ENCODE measurements at regions not wholly inside any gene's neighbourhood (a gene's known extent, or its start where the extent isn't known, plus 50 kb on each side); places are given as distances from the start of the nearest gene placed in this dataset.

DNA sequence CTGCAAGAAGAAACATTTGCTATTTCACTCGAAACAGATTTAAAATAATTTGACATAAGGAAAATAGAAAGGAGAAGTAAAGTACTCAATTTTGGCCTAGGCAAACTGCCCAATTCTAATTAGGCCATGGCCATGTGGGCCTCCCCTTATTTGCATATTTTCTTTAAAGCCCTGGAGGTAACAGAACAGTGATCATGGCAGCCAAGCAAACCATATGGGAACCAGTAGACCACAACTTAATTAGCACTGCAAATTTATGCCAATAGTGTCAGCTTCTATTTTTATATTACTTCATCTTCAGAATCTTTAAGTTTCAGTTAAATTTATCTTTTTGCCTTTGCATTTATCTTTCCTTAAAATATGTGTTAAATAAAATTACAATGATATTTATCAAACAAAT lies 63.3 kb upstream of the THSD7A start:
- Histone ChIP-seq H3K9me3 (ENCODE audit: control insufficient read depth, insufficient read depth, low read depth, low read length) (peaks cover 16% of the 10 kb centered on the region), H3K36me3 (ENCODE audit: control insufficient read depth, insufficient read depth, low read length) (no peaks in the 10 kb centered on the region), H3K4me1 (ENCODE audit: control insufficient read depth, insufficient read depth, low read length) (no peaks in the 10 kb centered on the region), H3K27me3 (ENCODE audit: control insufficient read depth, insufficient read depth, low read length) (no peaks in the 10 kb centered on the region), H3K27ac (ENCODE audit: low read depth, low read length) (no peak overlapping the region), H3K9ac (ENCODE audit: low read length) (no peak overlapping the region), H3K4me3 (ENCODE audit: low read depth, low read length) (no peak overlapping the region)

DNA sequence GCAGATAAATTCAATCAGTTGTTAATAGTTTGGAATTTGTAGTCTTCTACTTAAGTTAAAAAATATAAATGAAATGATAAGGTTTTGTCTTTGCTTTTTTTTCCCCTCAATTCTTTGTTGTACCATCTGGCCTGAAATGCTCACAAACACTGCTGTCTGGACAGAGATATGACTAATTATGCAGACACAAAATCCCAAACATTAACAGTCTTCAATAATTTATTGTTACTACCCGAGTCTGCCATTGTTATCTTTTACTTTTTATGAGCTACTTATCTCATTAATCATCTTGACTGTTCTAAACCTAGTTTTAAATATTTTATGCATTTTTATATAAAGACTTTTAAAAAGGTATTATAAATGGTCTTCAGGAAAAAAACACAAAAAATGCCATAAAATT lies 64.7 kb upstream of the THSD7A start:
- H3K9ac ChIP-seq (ENCODE audit: low read length) = no peak overlapping the region
- H3K4me3 ChIP-seq (ENCODE audit: low read depth, low read length) = no peak overlapping the region
- no peaks in the 10 kb centered on the region for H3K4me1 ChIP-seq (ENCODE audit: control insufficient read depth, insufficient read depth, low read length)
- no peak overlapping the region for H3K27ac ChIP-seq (ENCODE audit: low read depth, low read length)
- H3K36me3 ChIP-seq (ENCODE audit: control insufficient read depth, insufficient read depth, low read length) = no peaks in the 10 kb centered on the region
- H3K27me3 ChIP-seq (ENCODE audit: control insufficient read depth, insufficient read depth, low read length) = no peaks in the 10 kb centered on the region
- H3K9me3 ChIP-seq (ENCODE audit: control insufficient read depth, insufficient read depth, low read depth, low read length) = peaks cover 10% of the 10 kb centered on the region

DNA sequence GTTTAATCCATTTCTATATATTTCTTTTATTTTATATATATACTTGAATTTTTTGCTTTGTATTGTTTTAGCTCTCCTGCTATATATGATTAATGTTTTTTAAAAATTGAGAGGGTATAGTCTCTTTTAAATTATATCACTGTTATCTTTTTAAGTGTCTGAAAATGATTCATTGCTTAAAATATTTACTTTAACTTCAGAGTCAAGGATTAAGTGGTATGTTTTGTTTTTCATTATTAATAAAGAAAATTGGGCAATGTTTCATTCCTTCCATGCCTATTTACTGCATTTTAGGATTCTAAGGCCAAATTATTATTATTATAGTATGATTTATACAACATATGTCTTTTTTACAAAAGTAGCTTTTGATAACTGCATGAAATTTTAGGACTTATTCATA lies 67.2 kb upstream of the THSD7A start:
- no peak overlapping the region for H3K4me3 ChIP-seq (ENCODE audit: low read depth, low read length)
- H3K4me1 ChIP-seq (ENCODE audit: control insufficient read depth, insufficient read depth, low read length) = no peaks in the 10 kb centered on the region
- no peaks in the 10 kb centered on the region for H3K27me3 ChIP-seq (ENCODE audit: control insufficient read depth, insufficient read depth, low read length)
- H3K36me3 ChIP-seq (ENCODE audit: control insufficient read depth, insufficient read depth, low read length) = no peaks in the 10 kb centered on the region
- no peak overlapping the region for H3K9ac ChIP-seq (ENCODE audit: low read length)
- no peaks in the 10 kb centered on the region for H3K9me3 ChIP-seq (ENCODE audit: control insufficient read depth, insufficient read depth, low read depth, low read length)
- no peak overlapping the region for H3K27ac ChIP-seq (ENCODE audit: low read depth, low read length)

DNA sequence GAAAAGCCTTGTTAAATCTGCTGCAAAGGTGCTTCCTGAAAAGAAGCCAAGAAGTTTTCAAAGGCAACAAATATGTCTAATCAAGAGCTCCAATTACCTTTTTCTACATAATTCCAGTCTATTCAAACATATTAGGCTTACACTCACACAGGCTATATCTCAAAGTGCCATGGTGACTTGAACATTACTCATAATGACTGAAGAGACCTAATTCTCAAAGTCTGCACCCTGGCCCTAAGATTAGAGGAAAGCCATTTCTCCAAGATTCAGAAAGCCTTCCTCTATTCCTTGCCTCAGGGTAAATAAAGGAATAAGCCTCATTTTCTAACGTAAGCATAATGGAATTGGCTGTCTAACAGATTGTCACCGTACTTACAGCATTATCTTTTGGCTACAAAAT lies 78.3 kb upstream of the THSD7A start:
- Histone ChIP-seq H3K4me1 (ENCODE audit: control insufficient read depth, insufficient read depth, low read length) (peaks cover 5% of the 10 kb centered on the region; the same call in 1 of the 2 replicates), H3K9ac (ENCODE audit: low read length) (no peak overlapping the region)

DNA sequence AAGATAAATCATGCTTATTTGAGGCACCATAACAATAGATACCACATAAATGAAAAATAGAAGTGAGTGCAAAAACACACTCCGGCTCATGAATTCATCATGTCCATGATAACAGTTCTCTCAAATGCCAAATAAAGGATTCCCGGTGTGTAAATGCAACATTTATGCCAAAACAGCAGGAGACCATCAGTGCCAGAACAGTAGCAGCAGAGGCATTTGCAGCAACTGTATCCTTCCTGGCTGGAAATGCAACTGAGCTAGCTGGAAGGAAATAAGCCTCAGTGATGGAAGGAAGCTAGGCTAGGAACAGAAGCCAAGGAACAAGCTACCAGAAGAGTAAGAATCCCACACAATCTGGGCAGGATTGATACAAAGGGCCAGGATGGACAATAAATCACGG lies 79.9 kb upstream of the THSD7A start:
- no peak overlapping the region for H3K27ac ChIP-seq (ENCODE audit: low read depth, low read length)
- peaks cover 5% of the 10 kb centered on the region; the same call in 1 of the 2 replicates for H3K4me1 ChIP-seq (ENCODE audit: control insufficient read depth, insufficient read depth, low read length)
- H3K9ac ChIP-seq (ENCODE audit: low read length) = no peak overlapping the region
- no peaks in the 10 kb centered on the region for H3K36me3 ChIP-seq (ENCODE audit: control insufficient read depth, insufficient read depth, low read length)
- H3K27me3 ChIP-seq (ENCODE audit: control insufficient read depth, insufficient read depth, low read length) = no peaks in the 10 kb centered on the region
- no peaks in the 10 kb centered on the region for H3K9me3 ChIP-seq (ENCODE audit: control insufficient read depth, insufficient read depth, low read depth, low read length)
- no peak overlapping the region for H3K4me3 ChIP-seq (ENCODE audit: low read depth, low read length)

More for the DNA sequence above, 78.3 kb upstream of the THSD7A start:
- no peak overlapping the region for H3K4me3 ChIP-seq (ENCODE audit: low read depth, low read length)
- H3K27me3 ChIP-seq (ENCODE audit: control insufficient read depth, insufficient read depth, low read length) = no peaks in the 10 kb centered on the region
- no peaks in the 10 kb centered on the region for H3K36me3 ChIP-seq (ENCODE audit: control insufficient read depth, insufficient read depth, low read length)
- no peak overlapping the region for H3K27ac ChIP-seq (ENCODE audit: low read depth, low read length)
- no peaks in the 10 kb centered on the region for H3K9me3 ChIP-seq (ENCODE audit: control insufficient read depth, insufficient read depth, low read depth, low read length)

DNA sequence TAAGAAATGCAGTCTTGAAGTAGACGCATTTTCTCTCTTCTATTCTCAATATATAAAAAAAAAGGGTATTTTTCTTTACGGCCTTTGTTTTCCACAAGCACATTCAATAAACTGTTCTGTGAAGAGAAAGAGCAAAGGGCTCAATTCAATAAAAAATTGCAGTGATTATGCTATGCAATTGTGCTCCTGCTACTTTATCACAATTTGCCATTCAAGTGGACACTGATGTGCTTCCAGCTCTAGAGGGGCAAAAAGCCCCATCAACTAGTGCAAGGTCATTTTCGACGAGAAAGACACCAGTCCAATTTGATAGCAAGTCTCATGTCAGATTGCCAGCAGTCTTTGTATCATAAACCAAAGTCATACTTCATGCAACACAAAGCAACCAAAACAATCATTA lies 82.6 kb upstream of the THSD7A start:
- Histone ChIP-seq H3K27me3 (ENCODE audit: control insufficient read depth, insufficient read depth, low read length) (no peaks in the 10 kb centered on the region), H3K9me3 (ENCODE audit: control insufficient read depth, insufficient read depth, low read depth, low read length) (no peaks in the 10 kb centered on the region), H3K4me3 (ENCODE audit: low read depth, low read length) (no peak overlapping the region), H3K36me3 (ENCODE audit: control insufficient read depth, insufficient read depth, low read length) (no peaks in the 10 kb centered on the region), H3K27ac (ENCODE audit: low read depth, low read length) (no peak overlapping the region), H3K9ac (ENCODE audit: low read length) (no peak overlapping the region), H3K4me1 (ENCODE audit: control insufficient read depth, insufficient read depth, low read length) (peaks cover 5% of the 10 kb centered on the region; the same call in 1 of the 2 replicates)

DNA sequence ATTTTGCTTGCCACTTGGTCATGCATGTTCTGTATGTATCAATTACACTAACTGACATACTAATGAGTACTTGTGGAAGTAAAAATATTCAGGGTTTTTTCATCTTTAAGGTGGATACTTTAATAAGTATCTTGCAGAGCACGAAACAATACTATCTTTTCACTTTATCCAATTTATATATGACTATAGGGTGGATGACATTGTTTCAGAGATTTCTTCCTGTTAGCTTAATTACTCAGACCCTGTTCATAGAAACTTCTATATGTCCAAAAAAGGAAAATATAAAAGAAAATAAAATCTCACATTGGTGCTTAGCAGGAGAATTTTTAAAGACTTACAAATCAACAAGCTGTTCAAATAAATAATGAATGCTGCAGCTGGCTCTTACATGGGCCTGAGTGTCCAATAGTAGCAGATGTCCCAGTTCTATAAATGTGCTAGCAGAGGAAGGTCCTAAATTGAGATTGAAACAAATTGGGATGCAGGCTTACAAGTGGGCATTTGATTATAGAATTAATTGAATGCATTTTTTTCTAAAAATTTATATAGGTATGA lies 91.5 kb upstream of the THSD7A start:
- H3K9ac ChIP-seq (ENCODE audit: low read length) = no peak overlapping the region
- H3K4me1 ChIP-seq (ENCODE audit: control insufficient read depth, insufficient read depth, low read length) = no peaks in the 10 kb centered on the region
- H3K27ac ChIP-seq (ENCODE audit: low read depth, low read length) = no peak overlapping the region
- no peaks in the 10 kb centered on the region for H3K9me3 ChIP-seq (ENCODE audit: control insufficient read depth, insufficient read depth, low read depth, low read length)
- no peaks in the 10 kb centered on the region for H3K27me3 ChIP-seq (ENCODE audit: control insufficient read depth, insufficient read depth, low read length)
- no peaks in the 10 kb centered on the region for H3K36me3 ChIP-seq (ENCODE audit: control insufficient read depth, insufficient read depth, low read length)
- no peak overlapping the region for H3K4me3 ChIP-seq (ENCODE audit: low read depth, low read length)

DNA sequence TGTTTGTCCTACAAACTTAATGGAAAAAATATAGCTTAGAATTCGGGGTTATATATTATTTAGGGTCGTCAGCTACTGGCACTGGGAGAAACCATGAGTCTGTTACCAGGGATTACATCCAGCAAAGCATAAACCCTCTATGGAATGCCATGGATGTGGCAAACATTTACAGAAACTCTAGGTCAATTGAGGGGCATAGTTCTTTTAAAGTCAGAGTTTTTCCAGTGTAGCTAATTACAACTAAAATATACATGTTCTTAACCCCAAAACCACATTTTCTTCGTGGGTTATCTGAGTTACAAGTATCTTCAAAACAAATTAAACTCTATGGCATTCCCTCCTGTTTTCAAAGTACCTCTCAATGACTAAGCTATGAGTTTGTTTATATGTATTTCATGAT lies 99.3 kb upstream of the THSD7A start:
- H3K36me3 ChIP-seq (ENCODE audit: control insufficient read depth, insufficient read depth, low read length) = no peaks in the 10 kb centered on the region
- no peak overlapping the region for H3K27ac ChIP-seq (ENCODE audit: low read depth, low read length)
- no peak overlapping the region for H3K4me3 ChIP-seq (ENCODE audit: low read depth, low read length)
- H3K9ac ChIP-seq (ENCODE audit: low read length) = no peak overlapping the region
- H3K9me3 ChIP-seq (ENCODE audit: control insufficient read depth, insufficient read depth, low read depth, low read length) = no peaks in the 10 kb centered on the region
- H3K27me3 ChIP-seq (ENCODE audit: control insufficient read depth, insufficient read depth, low read length) = no peaks in the 10 kb centered on the region
- no peaks in the 10 kb centered on the region for H3K4me1 ChIP-seq (ENCODE audit: control insufficient read depth, insufficient read depth, low read length)

DNA sequence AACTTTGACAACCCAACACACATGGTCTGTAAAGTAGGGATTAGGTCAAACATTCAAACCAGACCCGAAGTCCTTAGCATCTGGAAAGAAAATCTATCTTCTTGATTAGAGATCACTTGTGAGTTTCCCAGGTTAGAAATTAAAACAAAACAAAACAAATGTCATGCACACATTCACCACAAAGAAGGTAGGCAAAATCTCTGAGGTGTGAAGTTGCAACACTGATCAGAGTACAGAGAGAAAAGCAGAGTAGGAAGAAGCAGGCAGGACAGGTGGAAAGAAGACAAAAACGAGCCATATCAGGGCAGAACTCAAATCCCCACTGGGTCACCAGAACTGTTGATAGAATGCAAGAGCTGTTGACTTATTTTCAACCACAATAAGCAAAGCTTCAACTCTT lies 102.8 kb upstream of the THSD7A start:
- no peak overlapping the region for H3K4me3 ChIP-seq (ENCODE audit: low read depth, low read length)
- no peaks in the 10 kb centered on the region for H3K9me3 ChIP-seq (ENCODE audit: control insufficient read depth, insufficient read depth, low read depth, low read length)
- no peaks in the 10 kb centered on the region for H3K36me3 ChIP-seq (ENCODE audit: control insufficient read depth, insufficient read depth, low read length)
- no peak overlapping the region for H3K27ac ChIP-seq (ENCODE audit: low read depth, low read length)
- no peaks in the 10 kb centered on the region for H3K4me1 ChIP-seq (ENCODE audit: control insufficient read depth, insufficient read depth, low read length)
- no peak overlapping the region for H3K9ac ChIP-seq (ENCODE audit: low read length)
- no peaks in the 10 kb centered on the region for H3K27me3 ChIP-seq (ENCODE audit: control insufficient read depth, insufficient read depth, low read length)

DNA sequence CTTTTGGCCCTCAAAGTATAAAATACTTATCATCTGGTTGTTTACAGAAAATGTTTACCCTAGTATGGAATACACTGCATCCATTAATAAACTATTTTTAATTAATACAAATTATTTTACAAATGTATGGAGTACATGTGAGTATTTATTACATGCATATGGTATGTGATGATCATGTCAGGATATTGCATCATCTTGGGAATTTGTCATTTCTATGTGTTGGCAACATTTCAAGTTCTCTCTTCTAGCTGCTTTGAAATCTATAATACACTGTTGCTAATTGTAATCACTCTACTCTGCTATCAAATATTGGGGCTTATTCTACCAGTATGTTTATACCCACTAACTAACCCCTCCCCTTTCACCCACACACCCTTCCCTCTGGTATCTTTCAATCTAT lies 103.9 kb upstream of the THSD7A start:
- no peaks in the 10 kb centered on the region for H3K4me1 ChIP-seq (ENCODE audit: control insufficient read depth, insufficient read depth, low read length)
- H3K9ac ChIP-seq (ENCODE audit: low read length) = no peak overlapping the region
- H3K27ac ChIP-seq (ENCODE audit: low read depth, low read length) = no peak overlapping the region
- no peak overlapping the region for H3K4me3 ChIP-seq (ENCODE audit: low read depth, low read length)
- no peaks in the 10 kb centered on the region for H3K36me3 ChIP-seq (ENCODE audit: control insufficient read depth, insufficient read depth, low read length)
- no peaks in the 10 kb centered on the region for H3K9me3 ChIP-seq (ENCODE audit: control insufficient read depth, insufficient read depth, low read depth, low read length)
- no peaks in the 10 kb centered on the region for H3K27me3 ChIP-seq (ENCODE audit: control insufficient read depth, insufficient read depth, low read length)

DNA sequence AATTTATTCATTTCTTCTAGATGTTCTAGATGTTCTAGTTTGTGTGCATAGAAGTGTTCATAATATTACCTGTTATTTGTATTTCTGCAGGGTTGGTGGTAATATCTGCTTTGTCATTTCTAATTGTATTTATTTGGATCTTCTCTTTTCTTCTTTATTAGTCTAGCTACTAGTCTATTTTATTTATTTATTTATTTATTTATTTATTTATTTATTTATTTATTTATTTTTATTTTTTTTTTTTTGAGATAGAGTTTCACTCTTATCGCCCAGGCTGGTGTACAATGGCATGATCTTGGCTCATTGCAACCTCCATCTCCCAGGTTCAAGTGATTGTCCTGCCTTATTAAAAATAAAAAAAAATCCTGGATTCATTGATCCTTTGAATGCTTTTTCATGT lies 114.8 kb upstream of the THSD7A start:
- H3K27me3 ChIP-seq (ENCODE audit: control insufficient read depth, insufficient read depth, low read length) = no peaks in the 10 kb centered on the region
- no peaks in the 10 kb centered on the region for H3K36me3 ChIP-seq (ENCODE audit: control insufficient read depth, insufficient read depth, low read length)
- peaks cover 9% of the 10 kb centered on the region; the same call in 1 of the 2 replicates for H3K9me3 ChIP-seq (ENCODE audit: control insufficient read depth, insufficient read depth, low read depth, low read length)
- no peak overlapping the region for H3K27ac ChIP-seq (ENCODE audit: low read depth, low read length)
- H3K4me1 ChIP-seq (ENCODE audit: control insufficient read depth, insufficient read depth, low read length) = no peaks in the 10 kb centered on the region
- no peak overlapping the region for H3K4me3 ChIP-seq (ENCODE audit: low read depth, low read length)
- no peak overlapping the region for H3K9ac ChIP-seq (ENCODE audit: low read length)

DNA sequence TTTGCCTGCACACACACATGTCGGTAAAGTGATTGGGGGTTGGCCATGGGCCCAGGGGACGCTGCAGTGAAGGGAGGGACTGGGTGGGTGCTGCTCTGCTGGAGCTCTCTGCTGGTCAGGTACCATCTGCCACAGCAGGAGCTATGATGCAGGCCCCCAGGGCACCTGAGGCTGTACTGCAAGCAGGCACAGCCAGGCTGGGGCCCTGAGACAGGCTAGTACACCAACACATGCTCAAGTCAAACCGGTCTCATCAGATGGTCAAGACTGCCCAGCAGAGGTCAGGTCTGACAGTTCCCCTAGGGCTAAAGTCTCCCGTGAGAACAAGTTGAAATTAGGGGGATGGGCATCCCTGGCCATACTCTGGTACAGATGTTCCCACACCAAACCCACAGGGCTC lies 118.3 kb upstream of the THSD7A start:
- Histone ChIP-seq H3K4me1 (ENCODE audit: control insufficient read depth, insufficient read depth, low read length) (no peaks in the 10 kb centered on the region), H3K4me3 (ENCODE audit: low read depth, low read length) (no peak overlapping the region), H3K27me3 (ENCODE audit: control insufficient read depth, insufficient read depth, low read length) (no peaks in the 10 kb centered on the region), H3K36me3 (ENCODE audit: control insufficient read depth, insufficient read depth, low read length) (no peaks in the 10 kb centered on the region), H3K27ac (ENCODE audit: low read depth, low read length) (no peak overlapping the region), H3K9ac (ENCODE audit: low read length) (no peak overlapping the region), H3K9me3 (ENCODE audit: control insufficient read depth, insufficient read depth, low read depth, low read length) (peaks cover 5% of the 10 kb centered on the region; the same call in 1 of the 2 replicates)
